BE2C (cell line): ENCODE measurements at regions not wholly inside any gene's neighbourhood (a gene's known extent, or its start where the extent isn't known, plus 50 kb on each side); places are given as distances from the start of the nearest gene placed in this dataset.
"Not testable (repeated sequence)": the region's sequence is repeated elsewhere in the genome, so short reads cannot be mapped to it uniquely, and the experiment has no call there.

ENCODE experiments used
- DNase-seq: peaks from one replicate; pipeline ENCODE4 v3.0.0-alpha.2; 2020
- H3K27me3 ChIP-seq: fragments of 250-450 bp; sonication (Bioruptor Pico); 2 replicates; pipeline ENCODE4 v1.5.1; 2020; ENCODE audit warnings: mild to moderate bottlenecking
- H3K36me3 ChIP-seq: fragments of 250-450 bp; sonication (Bioruptor Pico); 2 replicates; pipeline ENCODE4 v1.5.1; 2020; ENCODE audit warnings: mild to moderate bottlenecking
- H3K4me1 ChIP-seq: fragments of 250-450 bp; sonication (Bioruptor Pico); 2 replicates; pipeline ENCODE4 v1.5.1; 2020
- H3K4me3 ChIP-seq: 2 replicates; pipeline ENCODE4 v1.5.1; 2011; ENCODE audit warnings: low read depth, low read length
- H3K9me3 ChIP-seq: fragments of 250-450 bp; sonication (Bioruptor Pico); 2 replicates; pipeline ENCODE4 v1.5.1; 2020
- CTCF ChIP-seq: IDR thresholded peaks from 2 replicates; pipeline ENCODE4 v1.5.1; 2012; ENCODE audit warnings: mild to moderate bottlenecking, low read depth, low read length

GRCh38 chr18:55737266-55737665 lies 149.3 kb upstream of the TCF4 start:
- H3K4me3 ChIP-seq, result no peak overlapping the region
- no peaks in the 10 kb centered on the region; the same call in 1 of the 2 replicates for H3K4me1 ChIP-seq
- no peaks in the 10 kb centered on the region for H3K9me3 ChIP-seq
- no peak for DNase-seq
- no peaks in the 10 kb centered on the region for H3K27me3 ChIP-seq
- no peaks in the 10 kb centered on the region for H3K36me3 ChIP-seq
- TF ChIP-seq CTCF, result no peak

- Histone ChIP-seq H3K9me3 (no peaks in the 10 kb centered on the region), H3K4me1 (no peaks in the 10 kb centered on the region; the same call in 1 of the 2 replicates), H3K27me3 (no peaks in the 10 kb centered on the region), H3K4me3 (no peak overlapping the region), H3K36me3 (no peaks in the 10 kb centered on the region)
- no peak for DNase-seq
- no peak for TF ChIP-seq CTCF
Observed at GRCh38 chr18:55735969-55736368, 148.0 kb upstream of the TCF4 start.

GRCh38 chr18:55735199-55735855 lies 147.3 kb upstream of the TCF4 start:
- H3K9me3 ChIP-seq, result no peaks in the 10 kb centered on the region
- no peaks in the 10 kb centered on the region for H3K27me3 ChIP-seq
- H3K36me3 ChIP-seq, result no peaks in the 10 kb centered on the region
- no peak for TF ChIP-seq CTCF
- H3K4me3 ChIP-seq, result no peak overlapping the region
- no peak for DNase-seq
- no peaks in the 10 kb centered on the region; the same call in 1 of the 2 replicates for H3K4me1 ChIP-seq

GRCh38 chr18:55732227-55733106 lies 144.5 kb upstream of the TCF4 start:
- Histone ChIP-seq H3K36me3 (no peaks in the 10 kb centered on the region), H3K27me3 (no peaks in the 10 kb centered on the region), H3K9me3 (no peaks in the 10 kb centered on the region), H3K4me3 (no peak overlapping the region), H3K4me1 (no peaks in the 10 kb centered on the region; the same call in 1 of the 2 replicates)
- TF ChIP-seq CTCF, result no peak
- no peak for DNase-seq

GRCh38 chr18:55731594-55732042 lies 143.6 kb upstream of the TCF4 start:
- DNase-seq, result no peak
- Histone ChIP-seq H3K4me1 (no peaks in the 10 kb centered on the region), H3K4me3 (no peak overlapping the region), H3K36me3 (no peaks in the 10 kb centered on the region), H3K27me3 (no peaks in the 10 kb centered on the region), H3K9me3 (no peaks in the 10 kb centered on the region)
- no peak for TF ChIP-seq CTCF

- not testable (repeated sequence) for H3K36me3 ChIP-seq, H3K4me1 ChIP-seq, H3K4me3 ChIP-seq, H3K27me3 ChIP-seq, H3K9me3 ChIP-seq, DNase-seq
Observed at GRCh38 chr18:55721006-55721405, 133.0 kb upstream of the TCF4 start.
